T-cell (primary cell): ENCODE measurements at regions not wholly inside any gene's neighbourhood (a gene's known extent, or its start where the extent isn't known, plus 50 kb on each side); places are given as distances from the start of the nearest gene placed in this dataset.

ENCODE experiments used
- ATAC-seq, 4 experiments: fragments of 200-7000 bp in 3 of 4; fragments of 150-1000 bp in 1 of 4; cut with Tn5 transposase; replicated peaks in 1 of 4; 1 replicate in 3 of 4; 2 replicates in 1 of 4; pipeline ENCODE4 v1.10.0; 2021; ENCODE audit warnings: moderate library complexity in 3 of 4, mild to moderate bottlenecking in 2 of 4, moderate number of reproducible peaks in 1 of 4
- CTCF ChIA-PET, 2 donors: fragments of 300-600 bp; sonication (Branson Sonifier 250); formaldehyde crosslinking; loops; one replicate each; lab custom pipeline; 2022; ENCODE audit warnings: antibody characterized with exemption in 2 of 2; lab: Charles Lee
- POLR2A ChIA-PET, 2 donors: fragments of 300-600 bp; sonication (Branson Sonifier 250); formaldehyde crosslinking; loops; one replicate each; lab custom pipeline; 2022; ENCODE audit warnings: antibody characterized with exemption in 2 of 2; lab: Charles Lee
- DNase-seq, 35 experiments: peaks; one replicate each; pipeline versions ENCODE4 v3.0.0 to v3.0.0-alpha.2; 2013 to 2023
- H3K27ac ChIP-seq: one replicate; pipeline ENCODE4 v1.5.1; 2013; ENCODE audit warnings: low read length
- H3K27me3 ChIP-seq, 2 experiments: replicated peaks in 1 of 2; 1 replicate in 1 of 2; 2 replicates in 1 of 2; pipeline versions ENCODE4 v1.6.1 to v1.7.0; 2013; ENCODE audit warnings: low read length in 1 of 2, mixed read lengths in 1 of 2; ENCODE audit not compliant: control insufficient read depth in 2 of 2, insufficient read depth in 2 of 2; ENCODE audit errors: extremely low read depth in 1 of 2
- H3K36me3 ChIP-seq, 2 donors: 1 replicate in 1 of 2; 2 replicates in 1 of 2; pipeline versions ENCODE4 v1.6.1 to v1.7.0; 2013; ENCODE audit warnings: low read length in 1 of 2; ENCODE audit not compliant: control insufficient read depth in 2 of 2, insufficient read depth in 1 of 2; ENCODE audit errors: extremely low read depth in 1 of 2
- H3K4me1 ChIP-seq, 2 experiments: 1 replicate in 1 of 2; 2 replicates in 1 of 2; pipeline versions ENCODE4 v1.6.1 to v1.7.0; 2013; ENCODE audit warnings: low read length in 2 of 2, mixed read lengths in 1 of 2; ENCODE audit not compliant: insufficient read depth in 2 of 2, control insufficient read depth in 1 of 2; ENCODE audit errors: extremely low read depth in 1 of 2
- H3K4me3 ChIP-seq, 2 donors: 1 replicate in 1 of 2; 2 replicates in 1 of 2; pipeline versions ENCODE4 v1.5.1 to v1.7.0; 2013; ENCODE audit warnings: mild to moderate bottlenecking in 2 of 2, low read length in 1 of 2, moderate library complexity in 1 of 2; ENCODE audit not compliant: control insufficient read depth in 1 of 2; ENCODE audit errors: extremely low read depth in 1 of 2
- H3K9me3 ChIP-seq: 2 replicates; pipeline ENCODE4 v1.7.0; 2013
- H3K27ac Mint-ChIP-seq, 2 donors: one replicate each; pipeline ENCODE4 v1.8.0; 2020 to 2021; ENCODE audit warnings: mild to moderate bottlenecking in 2 of 2, mixed read lengths in 2 of 2
- H3K27me3 Mint-ChIP-seq, 2 donors: one replicate each; pipeline ENCODE4 v1.8.0; 2021 to 2022; ENCODE audit warnings: mixed read lengths in 2 of 2
- H3K36me3 Mint-ChIP-seq: one replicate; pipeline ENCODE4 v1.8.0; 2021; ENCODE audit warnings: mixed read lengths
- H3K4me1 Mint-ChIP-seq, 3 donors: one replicate each; pipeline ENCODE4 v1.8.0; 2020 to 2022; ENCODE audit warnings: mixed read lengths in 3 of 3, mild to moderate bottlenecking in 1 of 3
- H3K4me3 Mint-ChIP-seq, 3 donors: one replicate each; pipeline ENCODE4 v1.8.0; 2020 to 2022; ENCODE audit warnings: mild to moderate bottlenecking in 3 of 3, mixed read lengths in 3 of 3, moderate library complexity in 3 of 3
- H3K9me3 Mint-ChIP-seq, 3 donors: one replicate each; pipeline ENCODE4 v1.8.0; 2020 to 2022; ENCODE audit warnings: mixed read lengths in 3 of 3
- WGBS: methylation state at CpG from one replicate; pipeline ENCODE4 v1.1.5; 2013; ENCODE audit warnings: missing lambda C conversion rate; ENCODE audit not compliant: insufficient coverage; 5-methylcytosine and 5-hydroxymethylcytosine counted together

GRCh38 chr6:111997078-111997852, 56.6 kb upstream of the CCN6 start:
- H3K27ac ChIP-seq: peak overlapping the region; percentile 10
- ATAC-seq (peak; percentile 56 to 78 (median 70)), DNase-seq (peak; percentile 60 to 91 (median 74))
- no peaks in the 10 kb centered on the region for H3K9me3 ChIP-seq
- peak overlapping the region; percentile 55 to 71 (median 63) for H3K4me3 Mint-ChIP-seq
- ChIA-PET CTCF (interaction anchor here (0.6 to 2.0 kb wide), 13 partner anchors 29 to 289 kb away, joined by 3 to 12 read pairs (median 3); no protein-coding TSS in a partner anchor), POLR2A (interaction anchor here in 1 of 2 donors (1.1 kb wide), 1 partner anchor 287 kb away, joined by 4 read pairs; no protein-coding TSS in a partner anchor)
- peaks cover 47 to 50% (median 48%) of the 10 kb centered on the region in 3 donors for H3K4me1 Mint-ChIP-seq
- peak overlapping the region; percentile 80 to 87 for H3K27ac Mint-ChIP-seq
- peak overlapping the region; percentile 7 to 19 for H3K4me3 ChIP-seq
- no peaks in the 10 kb centered on the region for H3K9me3 Mint-ChIP-seq
- no peaks in the 10 kb centered on the region for H3K27me3 ChIP-seq
- no peaks in the 10 kb centered on the region for H3K36me3 ChIP-seq
- WGBS: 13% methylated on average over 13 of the region's 23 CpGs
- peaks cover 37 to 41% of the 10 kb centered on the region in 2 experiments for H3K4me1 ChIP-seq
- no peaks in the 10 kb centered on the region for H3K27me3 Mint-ChIP-seq
- H3K36me3 Mint-ChIP-seq: no peaks in the 10 kb centered on the region

- no peaks in the 10 kb centered on the region for H3K36me3 Mint-ChIP-seq
- CTCF ChIA-PET: interaction anchor here (0.7 to 1.0 kb wide), 2 partner anchors 44 to 289 kb away, joined by 3 read pairs; no protein-coding TSS in a partner anchor
- no peaks in the 10 kb centered on the region for H3K9me3 ChIP-seq
- no peak overlapping the region for H3K27ac ChIP-seq
- WGBS: 97% methylated on average over 6 of the region's 6 CpGs
- H3K4me3 Mint-ChIP-seq: no peak overlapping the region
- no peak for ATAC-seq
- H3K9me3 Mint-ChIP-seq: no peaks in the 10 kb centered on the region
- no peak for DNase-seq
- no peak overlapping the region for H3K27ac Mint-ChIP-seq
- H3K36me3 ChIP-seq: no peaks in the 10 kb centered on the region
- no peak overlapping the region for H3K4me3 ChIP-seq
- no peaks in the 10 kb centered on the region for H3K27me3 Mint-ChIP-seq
- peaks cover 42 to 44% (median 42%) of the 10 kb centered on the region in 3 donors for H3K4me1 Mint-ChIP-seq
- POLR2A ChIA-PET: interaction anchor here in 1 of 2 donors (1.1 kb wide), 1 partner anchor 288 kb away, joined by 4 read pairs; no protein-coding TSS in a partner anchor
- H3K27me3 ChIP-seq: no peaks in the 10 kb centered on the region
- H3K4me1 ChIP-seq: peaks cover 32 to 36% of the 10 kb centered on the region in 2 experiments
Observed at GRCh38 chr6:111997853-111998208, 56.1 kb upstream of the CCN6 start.

GRCh38 chr6:112002307-112002706, 51.6 kb upstream of the CCN6 start:
- Mint-ChIP-seq H3K36me3 (no peaks in the 10 kb centered on the region), H3K9me3 (no peaks in the 10 kb centered on the region), H3K27me3 (no peaks in the 10 kb centered on the region), H3K4me3 (no peak overlapping the region), H3K4me1 (peaks cover 4 to 10% (median 8%) of the 10 kb centered on the region in 3 donors), H3K27ac (no peak overlapping the region)
- ChIA-PET CTCF (interaction anchor here in 1 of 2 donors (0.7 kb wide), 1 partner anchor 15 kb away, joined by 4 read pairs; no protein-coding TSS in a partner anchor), POLR2A (no interaction called here)
- Histone ChIP-seq H3K27me3 (no peaks in the 10 kb centered on the region), H3K36me3 (no peaks in the 10 kb centered on the region), H3K4me3 (no peak overlapping the region), H3K27ac (no peak overlapping the region), H3K9me3 (no peaks in the 10 kb centered on the region), H3K4me1 (peaks cover 2 to 3% of the 10 kb centered on the region in 2 experiments)
- WGBS: no CpG with 5 or more reads among the region's 1 CpG
- no peak for ATAC-seq
- DNase-seq: no peak
